HL-60 (cell line): ENCODE measurements at regions not wholly inside any gene's neighbourhood (a gene's known extent, or its start where the extent isn't known, plus 50 kb on each side); places are given as distances from the start of the nearest gene placed in this dataset.

Experiments
- DNase-seq, 2 experiments: peaks; one replicate each; pipeline ENCODE4 v3.0.0-alpha.2; 2010 to 2020; ENCODE audit warnings: low read depth in 1 of 2, low spot score in 1 of 2
- H3K27ac ChIP-seq: fragments of 250-450 bp; sonication (Bioruptor Pico); replicated peaks from 2 replicates; pipeline ENCODE4 v1.5.1; 2020; ENCODE audit warnings: mild to moderate bottlenecking, moderate library complexity
- H3K27me3 ChIP-seq: fragments of 250-450 bp; sonication (Bioruptor Pico); 2 replicates; pipeline ENCODE4 v1.5.1; 2021; ENCODE audit warnings: mild to moderate bottlenecking, moderate library complexity; ENCODE audit not compliant: insufficient read depth, poor library complexity, severe bottlenecking
- H3K4me3 ChIP-seq: replicated peaks from 2 replicates; pipeline ENCODE4 v1.5.1; 2011; ENCODE audit warnings: mild to moderate bottlenecking, control low read depth, low read length; ENCODE audit not compliant: insufficient read depth
- CTCF ChIP-seq: IDR thresholded peaks from one replicate; pipeline ENCODE4 v1.5.1; 2011; ENCODE audit warnings: low read length, control low read depth, inconsistent platforms; ENCODE audit not compliant: insufficient read depth
- GABPA ChIP-seq: IDR thresholded peaks from 2 replicates; pipeline ENCODE4 v1.6.1; 2012; ENCODE audit warnings: low read depth
- POLR2AphosphoS5 ChIP-seq: IDR thresholded peaks from 2 replicates; pipeline ENCODE4 v1.6.1; 2012; ENCODE audit warnings: low read depth
- REST ChIP-seq: IDR thresholded peaks from 2 replicates; pipeline ENCODE4 v1.6.1; 2012; ENCODE audit warnings: low read depth; ENCODE audit not compliant: insufficient replicate concordance
- SPI1 ChIP-seq: IDR thresholded peaks from 2 replicates; pipeline ENCODE4 v1.6.1; 2012; ENCODE audit warnings: low read depth, mild to moderate bottlenecking, borderline replicate concordance

GRCh38 chr20:11766961-11767360, 150.7 kb upstream of the BTBD3 start:
- no peak overlapping the region for H3K27ac ChIP-seq
- no peak for DNase-seq
- TF ChIP-seq SPI1: peak; percentile 35; the same call in 1 of the 2 replicates
- no peak for TF ChIP-seq REST
- TF ChIP-seq POLR2AphosphoS5: no peak
- no peak for TF ChIP-seq GABPA
- no peak for TF ChIP-seq CTCF
- H3K27me3 ChIP-seq: no peaks in the 10 kb centered on the region
- H3K4me3 ChIP-seq: no peak overlapping the region

GRCh38 chr20:11769825-11770224, 147.9 kb upstream of the BTBD3 start:
- H3K27me3 ChIP-seq: no peaks in the 10 kb centered on the region
- no peak overlapping the region for H3K4me3 ChIP-seq
- no peak for DNase-seq
- TF ChIP-seq SPI1 (no peak), GABPA (no peak), REST (no peak), CTCF (no peak), POLR2AphosphoS5 (no peak)
- H3K27ac ChIP-seq: no peak overlapping the region

DNA sequence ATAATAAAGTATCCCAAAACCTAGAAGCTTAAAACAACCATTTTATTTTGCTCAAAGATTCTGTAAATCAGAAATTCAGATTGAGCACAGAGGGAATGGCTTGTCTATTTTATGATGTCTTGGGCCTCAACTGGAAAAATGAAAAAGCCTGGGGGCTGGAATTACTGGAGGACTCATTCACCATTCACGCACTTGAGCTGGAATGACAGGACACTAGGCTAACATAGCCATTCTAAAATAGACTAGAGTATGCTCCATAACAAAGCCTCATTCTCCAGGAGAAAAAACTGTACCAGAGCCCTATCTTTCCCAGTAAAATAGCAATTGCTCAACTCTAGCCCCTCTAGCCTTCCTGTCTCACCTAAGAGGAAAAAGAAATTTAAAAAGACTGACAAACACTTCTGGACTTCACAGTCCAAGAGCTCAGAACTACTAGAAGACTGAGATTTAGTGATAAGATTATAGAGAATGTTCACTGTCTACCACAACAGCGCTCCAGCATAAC, 145.4 kb upstream of the BTBD3 start:
- DNase-seq: no peak
- Histone ChIP-seq H3K4me3 (no peak overlapping the region), H3K27me3 (no peaks in the 10 kb centered on the region), H3K27ac (no peak overlapping the region)
- TF ChIP-seq GABPA: no peak
- TF ChIP-seq POLR2AphosphoS5: no peak
- TF ChIP-seq CTCF: no peak
- no peak for TF ChIP-seq SPI1
- TF ChIP-seq REST: no peak
